Ascending aorta (tissue), 2 donors: ENCODE measurements at regions not wholly inside any gene's neighbourhood (a gene's known extent, or its start where the extent isn't known, plus 50 kb on each side); places are given as distances from the start of the nearest gene placed in this dataset.

Source experiments
- DNase-seq, 2 donors: peaks; one replicate each; pipeline ENCODE4 v3.0.0-alpha.2; 2019; ENCODE audit warnings: low spot score in 2 of 2
- H3K27ac ChIP-seq, 2 donors: fragments of 200-600 bp; sonication (generic); one replicate each; pipeline ENCODE4 v1.5.1; 2016 to 2017; ENCODE audit warnings: mild to moderate bottlenecking in 1 of 2
- H3K27me3 ChIP-seq: fragments of 200-600 bp; sonication (generic); one replicate; pipeline ENCODE4 v1.5.1; 2017
- H3K36me3 ChIP-seq, 2 donors: fragments of 200-600 bp; sonication (generic); one replicate each; pipeline ENCODE4 v1.5.1; 2016
- H3K4me1 ChIP-seq, 2 donors: fragments of 200-600 bp; sonication (generic); one replicate each; pipeline ENCODE4 v1.5.1; 2016 to 2017; ENCODE audit warnings: mild to moderate bottlenecking in 1 of 2
- H3K4me3 ChIP-seq, 2 donors: fragments of 200-600 bp; sonication (generic); one replicate each; pipeline ENCODE4 v1.5.1; 2016 to 2017; ENCODE audit warnings: mild to moderate bottlenecking in 1 of 2
- H3K9me3 ChIP-seq, 2 donors: fragments of 200-600 bp; sonication (generic); one replicate each; pipeline ENCODE4 v1.5.1; 2016
- intact Hi-C: fragments of 100-400 bp; cut with DNase I; formaldehyde crosslinking; loops from one replicate; pipeline ENCODE4 v1.15.1; 2023
- TF ChIP-seq, protein P1 (sequence below), 3 experiments: fragments of 200-600 bp in 2 of 3; fragments of 450-650 bp in 1 of 3; sonication (generic) in 2 of 3; IDR thresholded peaks; one replicate each; pipeline ENCODE4 v1.5.1; 2016 to 2019; ENCODE audit warnings: antibody characterized with exemption in 3 of 3, mild to moderate bottlenecking in 1 of 3, moderate library complexity in 1 of 3

DNA sequence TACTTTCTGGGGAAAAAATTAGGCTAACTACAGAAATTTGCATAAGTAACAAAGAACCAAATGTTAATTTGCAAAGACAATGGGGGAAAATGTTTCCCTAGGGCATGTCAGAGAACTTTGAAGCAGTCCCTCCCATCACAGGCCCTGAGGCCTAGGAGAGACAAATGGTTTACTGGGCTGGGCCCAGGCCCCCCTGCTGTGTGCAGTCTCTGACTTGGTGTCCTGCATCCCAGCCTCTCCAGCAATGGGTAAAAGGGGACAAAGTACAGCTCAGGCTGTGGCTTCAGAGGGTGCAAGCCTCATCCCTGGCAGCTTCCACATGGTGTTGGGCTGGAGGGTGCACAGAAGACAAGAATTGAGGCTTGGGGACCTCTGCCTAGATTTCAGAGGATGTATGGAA, 788.4 kb downstream of the FRK start:
- TF ChIP-seq, protein P1, sequence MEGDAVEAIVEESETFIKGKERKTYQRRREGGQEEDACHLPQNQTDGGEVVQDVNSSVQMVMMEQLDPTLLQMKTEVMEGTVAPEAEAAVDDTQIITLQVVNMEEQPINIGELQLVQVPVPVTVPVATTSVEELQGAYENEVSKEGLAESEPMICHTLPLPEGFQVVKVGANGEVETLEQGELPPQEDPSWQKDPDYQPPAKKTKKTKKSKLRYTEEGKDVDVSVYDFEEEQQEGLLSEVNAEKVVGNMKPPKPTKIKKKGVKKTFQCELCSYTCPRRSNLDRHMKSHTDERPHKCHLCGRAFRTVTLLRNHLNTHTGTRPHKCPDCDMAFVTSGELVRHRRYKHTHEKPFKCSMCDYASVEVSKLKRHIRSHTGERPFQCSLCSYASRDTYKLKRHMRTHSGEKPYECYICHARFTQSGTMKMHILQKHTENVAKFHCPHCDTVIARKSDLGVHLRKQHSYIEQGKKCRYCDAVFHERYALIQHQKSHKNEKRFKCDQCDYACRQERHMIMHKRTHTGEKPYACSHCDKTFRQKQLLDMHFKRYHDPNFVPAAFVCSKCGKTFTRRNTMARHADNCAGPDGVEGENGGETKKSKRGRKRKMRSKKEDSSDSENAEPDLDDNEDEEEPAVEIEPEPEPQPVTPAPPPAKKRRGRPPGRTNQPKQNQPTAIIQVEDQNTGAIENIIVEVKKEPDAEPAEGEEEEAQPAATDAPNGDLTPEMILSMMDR (IDR thresholded peaks at IDR 0.05), result no peak
- no peak for DNase-seq
- H3K36me3 ChIP-seq, result no peaks in the 10 kb centered on the region
- intact Hi-C loops, result no loop called here
- no peaks in the 10 kb centered on the region for H3K4me1 ChIP-seq
- H3K4me3 ChIP-seq, result no peak overlapping the region
- H3K9me3 ChIP-seq, result no peaks in the 10 kb centered on the region
- no peak overlapping the region for H3K27ac ChIP-seq
- no peaks in the 10 kb centered on the region for H3K27me3 ChIP-seq

DNA sequence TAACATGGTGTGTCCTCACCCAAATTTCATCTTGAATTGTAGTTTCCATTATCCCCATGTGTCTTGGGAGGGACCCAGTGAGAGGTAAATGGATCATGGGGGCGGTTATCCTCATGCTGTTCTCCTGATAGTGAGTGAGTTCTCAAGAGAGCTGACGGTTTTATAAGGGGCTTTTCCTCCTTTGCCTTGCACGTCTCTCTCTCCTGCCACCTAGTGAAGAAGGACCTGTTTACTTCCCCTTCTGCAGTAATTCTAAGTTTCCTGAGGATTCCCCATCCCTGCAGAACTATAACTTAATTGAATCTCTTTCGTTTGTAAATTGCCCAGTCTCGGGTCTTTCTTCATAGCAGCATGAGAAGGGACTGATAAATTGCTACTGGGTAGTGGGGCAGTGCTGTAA, 789.3 kb downstream of the FRK start:
- DNase-seq, result no peak
- Histone ChIP-seq H3K27ac (no peak overlapping the region), H3K27me3 (no peaks in the 10 kb centered on the region), H3K4me3 (no peak overlapping the region), H3K4me1 (no peaks in the 10 kb centered on the region), H3K9me3 (no peaks in the 10 kb centered on the region), H3K36me3 (no peaks in the 10 kb centered on the region)
- TF ChIP-seq, protein P1 (IDR thresholded peaks at IDR 0.05), result no peak
- intact Hi-C loops, result no loop called here

DNA sequence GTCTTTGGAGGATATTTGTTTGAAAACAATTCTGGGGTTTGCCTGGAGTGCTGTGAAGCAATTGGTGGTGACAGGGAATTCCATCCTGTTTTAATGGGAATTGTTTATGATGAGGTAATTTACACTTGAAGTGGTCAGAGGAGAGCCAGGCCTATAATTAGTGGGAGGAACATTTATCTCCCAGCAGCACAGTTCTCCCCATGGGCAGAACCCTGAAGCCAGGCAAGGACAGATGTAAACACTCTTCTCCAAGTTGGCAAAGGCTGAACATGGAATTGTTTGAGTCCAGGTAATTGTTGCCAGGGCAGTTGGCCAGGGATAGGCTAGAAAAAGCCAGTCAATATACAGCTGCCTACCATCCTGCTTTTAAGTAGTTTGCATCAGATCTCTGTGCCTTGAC, 789.7 kb downstream of the FRK start:
- Histone ChIP-seq H3K36me3 (no peaks in the 10 kb centered on the region), H3K27me3 (no peaks in the 10 kb centered on the region), H3K4me3 (no peak overlapping the region), H3K27ac (no peak overlapping the region), H3K9me3 (no peaks in the 10 kb centered on the region), H3K4me1 (no peaks in the 10 kb centered on the region)
- intact Hi-C loops, result no loop called here
- DNase-seq, result no peak
- TF ChIP-seq, protein P1 (IDR thresholded peaks at IDR 0.05), result no peak

DNA sequence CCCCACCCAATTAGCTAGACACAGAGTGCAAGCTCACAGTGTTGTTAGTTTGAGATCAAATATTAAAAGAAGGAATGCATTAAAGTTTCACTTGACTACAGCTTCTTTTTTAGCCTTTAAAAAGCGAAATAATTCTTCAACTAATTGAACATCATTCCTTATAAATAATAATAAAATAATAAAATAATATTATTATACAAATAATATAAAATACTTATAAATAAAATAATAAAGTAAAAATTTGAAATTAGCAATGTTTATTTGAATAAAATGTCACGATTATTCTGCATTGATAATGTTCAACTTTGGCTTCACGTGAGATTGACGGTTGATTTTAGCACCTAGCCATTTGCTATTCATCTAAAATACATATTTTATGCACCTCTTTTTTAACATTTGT, 819.3 kb downstream of the FRK start:
- TF ChIP-seq, protein P1 (IDR thresholded peaks at IDR 0.05), result no peak
- H3K4me3 ChIP-seq, result no peak overlapping the region
- H3K27ac ChIP-seq, result no peak overlapping the region
- no peaks in the 10 kb centered on the region for H3K36me3 ChIP-seq
- no peaks in the 10 kb centered on the region for H3K4me1 ChIP-seq
- H3K27me3 ChIP-seq, result no peaks in the 10 kb centered on the region
- intact Hi-C loops, result no loop called here
- H3K9me3 ChIP-seq, result no peaks in the 10 kb centered on the region
- no peak for DNase-seq

DNA sequence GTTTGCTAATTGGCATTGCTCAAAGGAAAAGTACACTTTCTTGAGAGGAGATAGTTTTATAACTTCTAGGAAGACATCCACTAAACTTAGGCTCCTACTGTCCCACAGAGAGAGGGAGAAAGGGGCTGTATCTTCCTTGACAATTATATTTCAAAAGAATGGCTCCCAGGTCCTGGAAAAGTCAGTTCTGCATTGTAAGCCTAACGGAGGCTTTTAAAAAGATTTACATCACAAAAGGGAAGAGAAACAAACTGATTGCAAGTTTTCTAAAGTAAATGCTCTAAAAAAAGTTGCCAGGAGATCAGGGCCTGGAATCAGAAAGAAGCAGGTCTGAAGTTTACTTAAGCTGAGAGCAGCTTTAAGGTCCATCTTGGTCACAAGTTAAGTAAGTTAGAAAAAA, 839.5 kb downstream of the FRK start:
- no peak overlapping the region for H3K4me3 ChIP-seq
- H3K27me3 ChIP-seq, result no peaks in the 10 kb centered on the region
- H3K4me1 ChIP-seq, result no peaks in the 10 kb centered on the region
- no peak for DNase-seq
- TF ChIP-seq, protein P1 (IDR thresholded peaks at IDR 0.05), result no peak
- no peaks in the 10 kb centered on the region for H3K36me3 ChIP-seq
- H3K9me3 ChIP-seq, result peaks cover 0 to 5% of the 10 kb centered on the region in 2 donors
- H3K27ac ChIP-seq, result no peak overlapping the region
- intact Hi-C loops, result no loop called here

DNA sequence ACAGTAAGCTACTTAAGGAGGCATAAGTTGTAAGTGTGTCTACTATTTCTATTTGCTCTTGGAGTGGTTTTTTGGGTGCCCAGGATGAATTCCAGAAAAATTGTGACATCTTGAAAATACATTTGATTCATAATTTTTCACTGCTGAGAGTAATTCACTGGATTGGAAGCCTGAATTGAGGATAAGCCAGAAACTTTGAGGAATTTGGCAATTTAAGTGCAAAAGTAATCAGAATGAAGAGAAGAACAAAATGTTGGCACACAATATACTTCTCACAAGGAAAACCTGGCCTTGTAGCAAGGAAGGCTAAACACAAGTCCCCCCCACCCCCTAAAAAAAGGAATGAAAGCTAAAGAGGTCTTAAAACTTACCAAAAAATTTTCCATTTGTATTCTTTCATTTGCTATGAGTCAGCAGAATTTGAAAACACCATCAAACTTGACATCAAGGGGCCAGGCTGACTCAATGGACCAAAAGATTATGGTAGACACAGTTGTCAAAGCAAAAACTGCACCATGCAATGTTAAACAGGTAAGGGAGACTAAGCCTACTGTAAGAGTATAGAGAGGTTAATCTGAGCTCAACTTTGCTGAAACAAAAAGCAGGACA, 840.0 kb downstream of the FRK start:
- peaks cover 0 to 5% of the 10 kb centered on the region in 2 donors for H3K9me3 ChIP-seq
- intact Hi-C loops, result no loop called here
- no peak for DNase-seq
- no peak overlapping the region for H3K27ac ChIP-seq
- no peaks in the 10 kb centered on the region for H3K27me3 ChIP-seq
- TF ChIP-seq, protein P1 (IDR thresholded peaks at IDR 0.05), result no peak
- no peaks in the 10 kb centered on the region for H3K4me1 ChIP-seq
- no peaks in the 10 kb centered on the region for H3K36me3 ChIP-seq
- H3K4me3 ChIP-seq, result no peak overlapping the region
